OCI-LY1 (cell line): ENCODE measurements at regions not wholly inside any gene's neighbourhood (a gene's known extent, or its start where the extent isn't known, plus 50 kb on each side); places are given as distances from the start of the nearest gene placed in this dataset.

ENCODE experiments used
- H2AFZ ChIP-seq: fragments of 200-600 bp; sonication (generic), shearing (Covaris generic); 2 replicates; pipeline ENCODE4 v1.6.0; 2014; ENCODE audit warnings: antibody characterized with exemption, mild to moderate bottlenecking, low read length
- H3F3A ChIP-seq: fragments of 200-600 bp; sonication (generic), shearing (Covaris generic); 2 replicates; pipeline ENCODE4 v1.6.0; 2014; ENCODE audit warnings: mild to moderate bottlenecking, antibody characterized with exemption, low read length, moderate library complexity; ENCODE audit not compliant: insufficient read depth
- H3K27ac ChIP-seq: fragments of 200-600 bp; sonication (generic); 2 replicates; pipeline ENCODE4 v1.5.1; 2014; ENCODE audit warnings: low read length, mixed run types, mild to moderate bottlenecking, low read depth; ENCODE audit not compliant: poor library complexity, severe bottlenecking
- H3K27me3 ChIP-seq: fragments of 200-600 bp; sonication (generic); 2 replicates; pipeline ENCODE4 v1.6.0; 2014; ENCODE audit warnings: antibody characterized with exemption, mild to moderate bottlenecking, low read length, moderate library complexity; ENCODE audit not compliant: insufficient read depth
- H3K36me3 ChIP-seq: fragments of 200-600 bp; sonication (generic); 2 replicates; pipeline ENCODE4 v1.6.1; 2014; ENCODE audit warnings: mild to moderate bottlenecking, antibody characterized with exemption, low read length, moderate library complexity, mixed read lengths; ENCODE audit not compliant: insufficient read depth
- H3K4me1 ChIP-seq: fragments of 200-600 bp; sonication (generic); 2 replicates; pipeline ENCODE4 v1.5.1; 2014; ENCODE audit warnings: mild to moderate bottlenecking, low read length, moderate library complexity; ENCODE audit not compliant: insufficient read depth, severe bottlenecking
- H3K4me2 ChIP-seq: fragments of 200-600 bp; sonication (generic), shearing (Covaris generic); 2 replicates; pipeline ENCODE4 v1.6.1; 2014; ENCODE audit warnings: low read length
- H3K4me3 ChIP-seq: fragments of 200-600 bp; sonication (generic); 2 replicates; pipeline ENCODE4 v1.5.1; 2014; ENCODE audit warnings: low read length, low read depth, mild to moderate bottlenecking, mixed read lengths; ENCODE audit not compliant: poor library complexity, severe bottlenecking
- H3K79me2 ChIP-seq: fragments of 200-600 bp; shearing (Covaris generic); 2 replicates; pipeline ENCODE4 v1.6.1; 2016; ENCODE audit warnings: mixed run types, low read length, mixed read lengths; ENCODE audit not compliant: insufficient read depth
- H3K9ac ChIP-seq: fragments of 200-600 bp; sonication (generic), shearing (Covaris generic); 2 replicates; pipeline ENCODE4 v1.6.1; 2014; ENCODE audit warnings: mild to moderate bottlenecking, low read length, mixed read lengths
- H3K9me2 ChIP-seq: fragments of 200-600 bp; sonication (generic), shearing (Covaris generic); 2 replicates; pipeline ENCODE4 v1.6.1; 2014; ENCODE audit warnings: low read depth, mild to moderate bottlenecking, low read length, mixed read lengths
- H3K9me3 ChIP-seq: fragments of 200-600 bp; shearing (Covaris generic); 2 replicates; pipeline ENCODE4 v1.6.1; 2014; ENCODE audit warnings: low read length, mixed read lengths
- H4K20me1 ChIP-seq: fragments of 200-600 bp; sonication (generic), shearing (Covaris generic); 2 replicates; pipeline ENCODE4 v1.6.0; 2016; ENCODE audit warnings: mild to moderate bottlenecking, low read length; ENCODE audit not compliant: insufficient read depth
- EZH2 ChIP-seq: fragments of 200-600 bp; sonication (generic), shearing (Covaris generic); IDR thresholded peaks from 2 replicates; pipeline ENCODE4 v1.8.0; 2017; ENCODE audit warnings: borderline replicate concordance, mixed run types, mild to moderate bottlenecking, antibody characterized with exemption, low read length, moderate library complexity, mixed read lengths
- TF ChIP-seq, protein P1 (sequence below): fragments of 200-600 bp; sonication (generic), shearing (Covaris generic); IDR thresholded peaks from 2 replicates; pipeline ENCODE4 v1.5.1; 2017; ENCODE audit warnings: mild to moderate bottlenecking, antibody characterized with exemption, low read length, moderate library complexity, mixed read lengths

DNA sequence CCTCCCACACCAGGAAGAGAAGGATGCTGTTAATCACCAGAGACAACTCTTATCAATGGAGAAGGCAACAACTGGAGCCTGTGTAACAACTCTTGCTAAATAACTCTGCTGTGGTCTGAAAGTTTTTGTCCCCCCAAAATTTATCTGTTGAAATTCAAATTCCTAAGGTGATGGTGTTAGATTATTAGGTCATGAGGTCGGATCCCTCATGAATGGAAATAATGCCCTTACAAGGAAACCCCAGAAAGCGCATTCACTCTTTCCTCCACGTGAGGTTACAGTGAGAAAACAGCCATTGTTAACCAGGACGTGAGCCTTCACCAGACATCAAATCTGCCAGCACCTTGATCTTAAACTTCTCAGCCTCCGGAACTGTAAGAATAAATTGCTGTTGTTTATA, 141.9 kb upstream of the CXADR start:
- no peak overlapping the region for H3K4me2 ChIP-seq
- no peak overlapping the region for H3K27ac ChIP-seq
- no peaks in the 10 kb centered on the region for H3K36me3 ChIP-seq
- H3F3A ChIP-seq: no peaks in the 10 kb centered on the region
- H3K9me2 ChIP-seq: no peaks in the 10 kb centered on the region
- no peaks in the 10 kb centered on the region for H3K27me3 ChIP-seq
- H3K9ac ChIP-seq: no peak overlapping the region
- no peak overlapping the region for H2AFZ ChIP-seq
- TF ChIP-seq EZH2: no peak
- TF ChIP-seq, protein P1, sequence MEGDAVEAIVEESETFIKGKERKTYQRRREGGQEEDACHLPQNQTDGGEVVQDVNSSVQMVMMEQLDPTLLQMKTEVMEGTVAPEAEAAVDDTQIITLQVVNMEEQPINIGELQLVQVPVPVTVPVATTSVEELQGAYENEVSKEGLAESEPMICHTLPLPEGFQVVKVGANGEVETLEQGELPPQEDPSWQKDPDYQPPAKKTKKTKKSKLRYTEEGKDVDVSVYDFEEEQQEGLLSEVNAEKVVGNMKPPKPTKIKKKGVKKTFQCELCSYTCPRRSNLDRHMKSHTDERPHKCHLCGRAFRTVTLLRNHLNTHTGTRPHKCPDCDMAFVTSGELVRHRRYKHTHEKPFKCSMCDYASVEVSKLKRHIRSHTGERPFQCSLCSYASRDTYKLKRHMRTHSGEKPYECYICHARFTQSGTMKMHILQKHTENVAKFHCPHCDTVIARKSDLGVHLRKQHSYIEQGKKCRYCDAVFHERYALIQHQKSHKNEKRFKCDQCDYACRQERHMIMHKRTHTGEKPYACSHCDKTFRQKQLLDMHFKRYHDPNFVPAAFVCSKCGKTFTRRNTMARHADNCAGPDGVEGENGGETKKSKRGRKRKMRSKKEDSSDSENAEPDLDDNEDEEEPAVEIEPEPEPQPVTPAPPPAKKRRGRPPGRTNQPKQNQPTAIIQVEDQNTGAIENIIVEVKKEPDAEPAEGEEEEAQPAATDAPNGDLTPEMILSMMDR: no peak
- no peaks in the 10 kb centered on the region for H3K9me3 ChIP-seq
- no peaks in the 10 kb centered on the region for H3K79me2 ChIP-seq
- no peaks in the 10 kb centered on the region for H3K4me1 ChIP-seq
- H4K20me1 ChIP-seq: no peaks in the 10 kb centered on the region
- H3K4me3 ChIP-seq: no peak overlapping the region

DNA sequence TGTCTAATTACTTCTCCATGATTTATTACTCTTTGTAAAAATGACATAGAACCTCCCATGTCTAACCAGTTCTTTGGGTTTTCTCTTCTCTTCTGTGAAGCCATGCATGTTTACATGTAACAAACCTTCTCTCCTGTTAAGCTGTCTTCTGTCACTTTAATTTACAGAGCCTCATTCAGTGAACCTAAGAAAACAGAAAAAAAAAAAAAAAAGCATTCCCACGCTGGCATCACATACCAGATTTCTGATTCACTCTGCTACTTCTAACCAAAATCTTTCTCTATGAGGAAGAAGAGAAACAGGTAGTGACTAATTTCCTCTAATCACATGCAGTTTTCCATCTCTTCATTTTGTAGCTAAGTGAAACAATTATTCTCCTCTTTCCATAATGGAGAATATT, 141.4 kb upstream of the CXADR start:
- H3K4me1 ChIP-seq: no peaks in the 10 kb centered on the region
- no peaks in the 10 kb centered on the region for H3K36me3 ChIP-seq
- no peaks in the 10 kb centered on the region for H4K20me1 ChIP-seq
- no peaks in the 10 kb centered on the region for H3F3A ChIP-seq
- no peak overlapping the region for H3K27ac ChIP-seq
- H3K27me3 ChIP-seq: no peaks in the 10 kb centered on the region
- H3K9me2 ChIP-seq: no peaks in the 10 kb centered on the region
- TF ChIP-seq, protein P1: no peak
- TF ChIP-seq EZH2: no peak
- H3K9me3 ChIP-seq: no peaks in the 10 kb centered on the region
- H3K4me3 ChIP-seq: no peak overlapping the region
- H2AFZ ChIP-seq: no peak overlapping the region
- no peaks in the 10 kb centered on the region for H3K79me2 ChIP-seq
- H3K9ac ChIP-seq: no peak overlapping the region
- H3K4me2 ChIP-seq: no peak overlapping the region

DNA sequence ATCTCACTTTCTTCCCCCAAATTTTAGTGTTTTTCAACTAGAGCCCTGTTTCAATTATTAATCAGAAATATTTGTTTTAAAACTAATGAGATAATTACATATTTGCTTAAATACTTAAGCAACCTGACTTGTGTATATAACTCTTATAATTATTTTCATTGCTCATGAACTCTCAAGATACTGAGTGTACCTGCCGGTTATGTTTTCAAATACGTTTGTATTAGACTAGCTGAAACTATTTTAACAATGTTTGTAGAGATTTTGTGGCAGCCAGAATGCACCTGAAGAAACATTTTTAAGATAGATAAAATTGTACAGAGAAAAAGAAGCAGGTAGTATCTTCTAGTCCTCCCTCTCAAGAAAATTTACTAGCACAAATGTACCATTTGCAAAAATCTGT, 140.6 kb upstream of the CXADR start:
- Histone ChIP-seq H3K27me3 (no peaks in the 10 kb centered on the region), H3K9me2 (no peaks in the 10 kb centered on the region), H2AFZ (no peak overlapping the region), H3K4me2 (no peak overlapping the region), H3K4me1 (no peaks in the 10 kb centered on the region), H3K27ac (no peak overlapping the region), H4K20me1 (no peaks in the 10 kb centered on the region), H3F3A (no peaks in the 10 kb centered on the region), H3K36me3 (no peaks in the 10 kb centered on the region), H3K79me2 (no peaks in the 10 kb centered on the region), H3K4me3 (no peak overlapping the region), H3K9me3 (no peaks in the 10 kb centered on the region), H3K9ac (no peak overlapping the region)
- TF ChIP-seq EZH2: no peak
- TF ChIP-seq, protein P1: no peak
